ENCODE measurements at regions not wholly inside any gene's neighbourhood (a gene's known extent, or its start where the extent isn't known, plus 50 kb on each side); places are given as distances from the start of the nearest gene placed in this dataset.

- no peaks in the 10 kb centered on the region for H3K79me2 ChIP-seq (ENCODE audit: insufficient read depth, low read length)
- no peak overlapping the region for H3K27ac ChIP-seq (ENCODE audit: low read length)
- no peaks in the 10 kb centered on the region for H3K36me3 ChIP-seq (ENCODE audit: insufficient read depth, low read length)
- TF ChIP-seq EZH2 (IDR thresholded peaks at IDR 0.05; ENCODE audit: borderline replicate concordance, low read depth, low read length, severe bottlenecking) = no peak
- TF ChIP-seq CTCF (IDR thresholded peaks at IDR 0.05; ENCODE audit: borderline replicate concordance, extremely low read depth, low read length, poor library complexity, severe bottlenecking) = no peak
- no peak for ATAC-seq (ENCODE audit: insufficient read depth, low read depth)
- H3K4me3 ChIP-seq (ENCODE audit: low read depth in 1 of 2, low read length in 2 of 2) = no peak overlapping the region
- no peak for DNase-seq
- H2AFZ ChIP-seq (ENCODE audit: low read depth, low read length) = no peak overlapping the region
- H3K9me3 ChIP-seq (ENCODE audit: insufficient read depth, low read length, severe bottlenecking) = no peaks in the 10 kb centered on the region
- no peaks in the 10 kb centered on the region for H4K20me1 ChIP-seq (ENCODE audit: insufficient read depth, low read length)
- no peaks in the 10 kb centered on the region for H3K4me1 ChIP-seq (ENCODE audit: insufficient read depth, low read length)
- H3K4me2 ChIP-seq (ENCODE audit: insufficient read depth, low read length) = no peak overlapping the region
- H3K27me3 ChIP-seq (ENCODE audit: insufficient read depth, low read length, poor library complexity) = no peaks in the 10 kb centered on the region
- H3K9ac ChIP-seq (ENCODE audit: low read depth, low read length) = no peak overlapping the region
Measured at GRCh38 chr11:130588471-130588870, 140.0 kb downstream of the ADAMTS15 start.

GRCh38 chr11:130592056-130592455, 143.6 kb downstream of the ADAMTS15 start:
- ATAC-seq (ENCODE audit: insufficient read depth, low read depth) = no peak
- no peak for DNase-seq
- Histone ChIP-seq H3K4me2 (ENCODE audit: insufficient read depth, low read length) (no peak overlapping the region), H2AFZ (ENCODE audit: low read depth, low read length) (no peak overlapping the region), H4K20me1 (ENCODE audit: insufficient read depth, low read length) (no peaks in the 10 kb centered on the region), H3K36me3 (ENCODE audit: insufficient read depth, low read length) (no peaks in the 10 kb centered on the region), H3K4me1 (ENCODE audit: insufficient read depth, low read length) (no peaks in the 10 kb centered on the region), H3K27ac (ENCODE audit: low read length) (no peak overlapping the region), H3K79me2 (ENCODE audit: insufficient read depth, low read length) (no peaks in the 10 kb centered on the region), H3K27me3 (ENCODE audit: insufficient read depth, low read length, poor library complexity) (no peaks in the 10 kb centered on the region), H3K4me3 (ENCODE audit: low read depth in 1 of 2, low read length in 2 of 2) (no peak overlapping the region), H3K9me3 (ENCODE audit: insufficient read depth, low read length, severe bottlenecking) (no peaks in the 10 kb centered on the region), H3K9ac (ENCODE audit: low read depth, low read length) (no peak overlapping the region)
- TF ChIP-seq EZH2 (IDR thresholded peaks at IDR 0.05; ENCODE audit: borderline replicate concordance, low read depth, low read length, severe bottlenecking) = no peak
- no peak for TF ChIP-seq CTCF (IDR thresholded peaks at IDR 0.05; ENCODE audit: borderline replicate concordance, extremely low read depth, low read length, poor library complexity, severe bottlenecking)

GRCh38 chr11:130593064-130593463, 144.6 kb downstream of the ADAMTS15 start:
- H3K27ac ChIP-seq (ENCODE audit: low read length) = no peak overlapping the region
- no peak overlapping the region for H3K9ac ChIP-seq (ENCODE audit: low read depth, low read length)
- no peaks in the 10 kb centered on the region for H3K79me2 ChIP-seq (ENCODE audit: insufficient read depth, low read length)
- no peak overlapping the region for H2AFZ ChIP-seq (ENCODE audit: low read depth, low read length)
- no peak overlapping the region for H3K4me2 ChIP-seq (ENCODE audit: insufficient read depth, low read length)
- TF ChIP-seq EZH2 (IDR thresholded peaks at IDR 0.05; ENCODE audit: borderline replicate concordance, low read depth, low read length, severe bottlenecking) (no peak), CTCF (IDR thresholded peaks at IDR 0.05; ENCODE audit: borderline replicate concordance, extremely low read depth, low read length, poor library complexity, severe bottlenecking) (no peak)
- no peaks in the 10 kb centered on the region for H3K4me1 ChIP-seq (ENCODE audit: insufficient read depth, low read length)
- no peak for ATAC-seq (ENCODE audit: insufficient read depth, low read depth)
- H3K4me3 ChIP-seq (ENCODE audit: low read depth in 1 of 2, low read length in 2 of 2) = no peak overlapping the region
- no peaks in the 10 kb centered on the region for H4K20me1 ChIP-seq (ENCODE audit: insufficient read depth, low read length)
- H3K27me3 ChIP-seq (ENCODE audit: insufficient read depth, low read length, poor library complexity) = no peaks in the 10 kb centered on the region
- no peaks in the 10 kb centered on the region for H3K9me3 ChIP-seq (ENCODE audit: insufficient read depth, low read length, severe bottlenecking)
- no peaks in the 10 kb centered on the region for H3K36me3 ChIP-seq (ENCODE audit: insufficient read depth, low read length)
- DNase-seq = no peak

GRCh38 chr11:130598433-130598832, 150.0 kb downstream of the ADAMTS15 start:
- Histone ChIP-seq H3K27ac (ENCODE audit: low read length) (no peak overlapping the region), H3K27me3 (ENCODE audit: insufficient read depth, low read length, poor library complexity) (no peaks in the 10 kb centered on the region), H4K20me1 (ENCODE audit: insufficient read depth, low read length) (no peaks in the 10 kb centered on the region), H2AFZ (ENCODE audit: low read depth, low read length) (no peak overlapping the region), H3K79me2 (ENCODE audit: insufficient read depth, low read length) (no peaks in the 10 kb centered on the region), H3K4me1 (ENCODE audit: insufficient read depth, low read length) (no peaks in the 10 kb centered on the region), H3K36me3 (ENCODE audit: insufficient read depth, low read length) (no peaks in the 10 kb centered on the region), H3K4me2 (ENCODE audit: insufficient read depth, low read length) (no peak overlapping the region), H3K9me3 (ENCODE audit: insufficient read depth, low read length, severe bottlenecking) (no peaks in the 10 kb centered on the region), H3K4me3 (ENCODE audit: low read depth in 1 of 2, low read length in 2 of 2) (no peak overlapping the region), H3K9ac (ENCODE audit: low read depth, low read length) (no peak overlapping the region)
- TF ChIP-seq EZH2 (IDR thresholded peaks at IDR 0.05; ENCODE audit: borderline replicate concordance, low read depth, low read length, severe bottlenecking) = no peak
- TF ChIP-seq CTCF (IDR thresholded peaks at IDR 0.05; ENCODE audit: borderline replicate concordance, extremely low read depth, low read length, poor library complexity, severe bottlenecking) = no peak
- no peak for DNase-seq
- no peak for ATAC-seq (ENCODE audit: insufficient read depth, low read depth)
